Stimulated activated CD4-positive, alpha-beta T cell treated with anti-CD3 and anti-CD28 coated beads, Interleukin-2, amount 100 ng/mL, for 48 hours (primary cell): ENCODE measurements at regions not wholly inside any gene's neighbourhood (a gene's known extent, or its start where the extent isn't known, plus 50 kb on each side); places are given as distances from the start of the nearest gene placed in this dataset.
"Not testable (repeated sequence)": the region's sequence is repeated elsewhere in the genome, so short reads cannot be mapped to it uniquely, and the experiment has no call there.

Experiments used
- DNase-seq, 2 donors: peaks; one replicate each; pipeline ENCODE4 v3.0.0-alpha.2; 2020

GRCh38 chr12:46617737-46618136, 208.1 kb downstream of the SLC38A4 start:
- not testable (repeated sequence) for DNase-seq

DNA sequence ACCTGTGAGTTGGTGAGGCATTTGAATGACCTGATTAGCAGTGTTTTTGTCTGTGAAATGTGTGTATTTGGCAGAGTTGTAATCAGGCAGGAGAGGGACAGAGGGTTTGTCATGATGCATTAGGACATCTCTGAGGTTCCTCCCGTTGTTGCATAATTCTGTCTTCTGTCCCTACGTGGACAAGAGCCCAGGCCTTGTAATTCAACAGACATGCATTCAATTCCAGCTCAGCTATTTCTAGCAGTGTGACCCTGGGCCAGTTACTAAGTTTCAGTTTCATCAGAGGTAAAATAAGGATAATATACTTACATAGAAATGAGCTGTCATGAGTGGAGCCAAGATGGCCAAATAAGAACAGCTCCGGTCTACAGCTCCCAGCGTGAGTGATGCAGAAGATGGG, 208.6 kb downstream of the SLC38A4 start:
- DNase-seq: no peak

- no peak for DNase-seq
Observed at GRCh38 chr12:46610754-46611153, 215.0 kb downstream of the SLC38A4 start.

GRCh38 chr12:46609674-46610073, 216.1 kb downstream of the SLC38A4 start:
- no peak for DNase-seq

DNA sequence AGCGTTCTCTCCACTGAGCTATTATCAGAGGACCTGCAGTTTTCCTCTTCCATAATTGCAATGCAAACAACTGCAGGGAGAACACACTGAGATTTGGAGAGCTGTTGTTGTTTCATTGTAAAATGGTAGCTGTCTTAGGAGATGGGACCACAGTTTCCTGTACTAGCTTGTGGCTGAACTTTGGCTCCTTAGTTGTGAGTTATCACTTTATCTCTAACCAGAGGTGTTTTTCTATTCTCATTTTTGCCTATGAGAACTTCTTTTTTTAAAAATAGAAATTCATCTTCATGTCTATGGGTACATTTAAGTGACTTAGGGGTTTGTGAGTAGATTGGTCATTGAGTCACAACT, 216.5 kb downstream of the SLC38A4 start:
- no peak for DNase-seq

DNA sequence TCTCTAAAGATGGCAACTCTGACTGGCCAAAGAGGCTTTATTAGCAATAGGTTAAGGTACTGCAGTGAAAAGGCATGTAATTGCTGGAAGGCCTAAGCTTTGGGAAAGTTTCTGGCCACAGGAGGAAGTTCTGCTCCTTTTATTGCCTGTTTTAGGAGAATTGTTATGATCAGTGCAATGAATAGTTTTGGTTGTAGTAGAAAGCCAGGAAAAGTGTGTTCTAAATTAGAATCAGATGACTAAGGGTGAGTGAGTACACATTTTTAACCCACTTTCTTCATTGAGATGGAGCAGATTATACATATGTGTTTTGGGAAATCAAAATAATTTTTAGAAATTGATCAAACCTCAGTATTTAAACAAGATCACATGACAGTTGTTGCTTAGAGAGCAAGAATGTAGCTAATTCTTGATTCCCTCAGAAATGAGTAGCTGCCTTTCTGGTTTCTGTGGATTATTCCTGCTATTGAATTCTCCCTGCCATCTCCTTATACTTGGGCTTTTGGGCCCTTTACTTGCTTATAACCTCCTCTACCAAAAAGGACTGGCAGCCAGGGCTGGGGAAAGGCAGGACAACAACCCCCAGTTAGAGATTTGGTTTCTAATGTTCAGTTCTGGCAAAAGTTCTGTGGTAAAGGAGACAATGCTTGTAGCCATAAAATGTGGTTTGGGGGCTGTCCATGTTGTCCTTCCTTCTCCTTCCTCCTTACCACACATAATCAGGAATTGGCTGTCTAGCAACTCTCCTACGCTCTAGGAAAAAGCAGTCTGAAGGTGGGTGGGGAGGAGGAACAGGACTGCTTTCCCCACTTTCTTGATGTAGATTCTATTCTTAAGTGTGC, 217.1 kb downstream of the SLC38A4 start:
- no peak for DNase-seq

- no peak for DNase-seq
Observed at GRCh38 chr12:46604684-46605083, 221.1 kb downstream of the SLC38A4 start.

- DNase-seq: no peak
Observed at GRCh38 chr12:46603776-46604456, 221.9 kb downstream of the SLC38A4 start.

DNA sequence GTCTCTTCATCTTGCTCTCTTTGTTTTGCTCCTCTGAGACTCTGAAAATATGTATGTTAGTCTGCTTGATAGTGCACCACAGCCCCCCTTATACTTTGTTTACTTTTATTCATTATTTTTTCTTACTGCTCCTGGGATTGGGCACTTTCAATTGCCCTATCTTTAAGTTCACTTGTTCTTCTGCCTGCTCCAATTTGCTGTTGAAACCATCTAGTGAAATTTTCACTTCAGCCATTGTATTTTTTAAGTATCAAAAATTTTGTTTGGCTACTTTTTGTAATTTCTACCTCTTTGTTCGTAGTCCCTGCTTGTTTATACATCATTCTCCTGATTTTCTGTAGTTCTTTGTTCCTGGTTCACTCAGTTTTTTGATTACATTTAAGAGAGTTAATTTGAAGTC, 223.3 kb downstream of the SLC38A4 start:
- no peak for DNase-seq

- no peak for DNase-seq
Observed at GRCh38 chr12:46590991-46591703, 218.6 kb upstream of the SLC38A2 start.

DNA sequence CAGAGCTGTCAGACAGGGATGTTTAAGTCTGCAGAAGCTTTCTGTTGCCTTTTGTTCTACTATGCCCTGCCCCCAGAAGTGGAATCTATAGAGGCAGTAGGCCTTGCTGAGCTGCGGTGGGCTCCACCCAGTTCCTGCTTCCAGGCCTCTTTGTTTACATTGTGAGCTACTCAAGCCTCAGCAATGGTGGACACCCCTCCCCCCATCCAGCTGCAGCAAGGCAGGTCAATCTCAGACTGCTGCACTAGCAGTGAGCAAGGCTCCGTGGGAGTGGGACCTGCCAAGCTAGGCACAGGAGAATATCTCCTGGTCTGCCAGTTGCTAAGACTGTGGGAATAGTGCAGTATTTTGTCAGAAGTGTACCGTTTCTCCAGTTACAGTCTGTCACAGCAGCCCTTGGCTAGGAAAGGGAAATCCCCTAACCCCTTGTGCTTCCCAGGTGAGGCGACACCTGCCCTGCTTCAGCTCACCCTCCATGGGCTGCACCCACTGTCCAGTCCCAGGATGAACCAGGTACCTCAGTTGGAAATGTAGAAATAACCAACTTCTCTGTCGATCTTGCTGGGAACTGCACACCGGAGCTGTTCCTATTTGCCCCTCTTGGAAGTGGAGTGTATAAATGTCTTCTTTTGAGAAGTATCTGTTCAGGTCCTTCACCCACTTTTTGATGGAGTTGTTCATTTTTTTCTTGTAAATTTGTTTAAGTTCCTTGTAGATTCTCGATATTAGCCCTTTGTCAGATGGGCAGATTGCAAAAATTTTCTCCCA, 213.5 kb upstream of the SLC38A2 start:
- no peak for DNase-seq

- DNase-seq: not testable (repeated sequence)
Observed at GRCh38 chr12:46584098-46584497, 211.5 kb upstream of the SLC38A2 start.

DNA sequence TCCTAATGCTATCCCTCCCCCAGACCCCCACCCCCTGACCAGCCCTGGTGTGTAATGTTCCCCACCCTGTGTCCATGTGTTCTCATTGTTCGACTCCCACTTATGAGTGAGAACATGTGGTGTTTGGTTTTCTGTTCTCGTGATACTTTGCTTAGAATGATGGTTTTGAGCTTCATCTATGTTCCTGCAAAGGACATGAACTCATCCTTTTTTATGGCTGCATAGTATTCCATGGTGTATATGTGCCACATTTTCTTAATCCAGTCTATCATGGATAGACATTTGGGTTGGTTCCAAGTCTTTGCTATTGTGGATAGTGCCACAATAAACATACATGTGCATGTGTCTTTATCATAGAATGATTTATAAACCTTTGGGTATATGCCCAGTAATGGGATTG, 209.4 kb upstream of the SLC38A2 start:
- DNase-seq: not testable (repeated sequence)

GRCh38 chr12:46580445-46580844, 207.9 kb upstream of the SLC38A2 start:
- no peak for DNase-seq

- DNase-seq: no peak
Observed at GRCh38 chr12:46579474-46579873, 206.9 kb upstream of the SLC38A2 start.

- no peak for DNase-seq
Observed at GRCh38 chr12:46578190-46578982, 205.8 kb upstream of the SLC38A2 start.

GRCh38 chr12:46577063-46577776, 204.6 kb upstream of the SLC38A2 start:
- DNase-seq: no peak

DNA sequence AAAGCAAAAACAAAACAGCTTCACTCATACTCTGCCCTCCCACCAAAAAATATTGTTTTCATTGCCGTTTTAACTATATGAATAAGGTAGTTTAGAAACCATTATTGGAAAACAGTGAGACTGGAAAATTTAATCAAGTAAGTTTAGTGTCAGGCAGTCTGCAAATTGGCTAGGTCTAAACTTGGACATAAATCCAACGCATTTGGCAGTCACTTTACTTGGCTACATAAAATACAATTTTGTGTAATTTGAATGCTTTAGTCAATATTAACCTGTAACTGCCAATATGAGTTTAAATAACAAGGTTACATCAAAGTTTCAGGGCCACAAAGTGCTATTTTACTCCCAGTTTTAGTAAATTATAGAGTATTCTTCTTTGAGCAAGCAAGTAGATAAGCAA, 202.3 kb upstream of the SLC38A2 start:
- no peak for DNase-seq

- DNase-seq: no peak
Observed at GRCh38 chr12:46573347-46573658, 200.7 kb upstream of the SLC38A2 start.

- DNase-seq: no peak
Observed at GRCh38 chr12:46572644-46573346, 200.2 kb upstream of the SLC38A2 start.

GRCh38 chr12:46571608-46572007, 199.0 kb upstream of the SLC38A2 start:
- no peak for DNase-seq
